LNCAP (cell line): ENCODE measurements at regions not wholly inside any gene's neighbourhood (a gene's known extent, or its start where the extent isn't known, plus 50 kb on each side); places are given as distances from the start of the nearest gene placed in this dataset.

ENCODE experiments used
- TF ChIP-seq, protein P1 (sequence below): fragments of 450-650 bp; IDR thresholded peaks from 2 replicates; pipeline ENCODE4 v1.5.1; 2017; ENCODE audit warnings: mild to moderate bottlenecking

GRCh38 chr5:158473016-158473635, 614.2 kb upstream of the CLINT1 start:
- TF ChIP-seq, protein P1, sequence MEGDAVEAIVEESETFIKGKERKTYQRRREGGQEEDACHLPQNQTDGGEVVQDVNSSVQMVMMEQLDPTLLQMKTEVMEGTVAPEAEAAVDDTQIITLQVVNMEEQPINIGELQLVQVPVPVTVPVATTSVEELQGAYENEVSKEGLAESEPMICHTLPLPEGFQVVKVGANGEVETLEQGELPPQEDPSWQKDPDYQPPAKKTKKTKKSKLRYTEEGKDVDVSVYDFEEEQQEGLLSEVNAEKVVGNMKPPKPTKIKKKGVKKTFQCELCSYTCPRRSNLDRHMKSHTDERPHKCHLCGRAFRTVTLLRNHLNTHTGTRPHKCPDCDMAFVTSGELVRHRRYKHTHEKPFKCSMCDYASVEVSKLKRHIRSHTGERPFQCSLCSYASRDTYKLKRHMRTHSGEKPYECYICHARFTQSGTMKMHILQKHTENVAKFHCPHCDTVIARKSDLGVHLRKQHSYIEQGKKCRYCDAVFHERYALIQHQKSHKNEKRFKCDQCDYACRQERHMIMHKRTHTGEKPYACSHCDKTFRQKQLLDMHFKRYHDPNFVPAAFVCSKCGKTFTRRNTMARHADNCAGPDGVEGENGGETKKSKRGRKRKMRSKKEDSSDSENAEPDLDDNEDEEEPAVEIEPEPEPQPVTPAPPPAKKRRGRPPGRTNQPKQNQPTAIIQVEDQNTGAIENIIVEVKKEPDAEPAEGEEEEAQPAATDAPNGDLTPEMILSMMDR, result no peak

GRCh38 chr5:158471535-158471924, 612.6 kb upstream of the CLINT1 start:
- TF ChIP-seq, protein P1, result no peak

DNA sequence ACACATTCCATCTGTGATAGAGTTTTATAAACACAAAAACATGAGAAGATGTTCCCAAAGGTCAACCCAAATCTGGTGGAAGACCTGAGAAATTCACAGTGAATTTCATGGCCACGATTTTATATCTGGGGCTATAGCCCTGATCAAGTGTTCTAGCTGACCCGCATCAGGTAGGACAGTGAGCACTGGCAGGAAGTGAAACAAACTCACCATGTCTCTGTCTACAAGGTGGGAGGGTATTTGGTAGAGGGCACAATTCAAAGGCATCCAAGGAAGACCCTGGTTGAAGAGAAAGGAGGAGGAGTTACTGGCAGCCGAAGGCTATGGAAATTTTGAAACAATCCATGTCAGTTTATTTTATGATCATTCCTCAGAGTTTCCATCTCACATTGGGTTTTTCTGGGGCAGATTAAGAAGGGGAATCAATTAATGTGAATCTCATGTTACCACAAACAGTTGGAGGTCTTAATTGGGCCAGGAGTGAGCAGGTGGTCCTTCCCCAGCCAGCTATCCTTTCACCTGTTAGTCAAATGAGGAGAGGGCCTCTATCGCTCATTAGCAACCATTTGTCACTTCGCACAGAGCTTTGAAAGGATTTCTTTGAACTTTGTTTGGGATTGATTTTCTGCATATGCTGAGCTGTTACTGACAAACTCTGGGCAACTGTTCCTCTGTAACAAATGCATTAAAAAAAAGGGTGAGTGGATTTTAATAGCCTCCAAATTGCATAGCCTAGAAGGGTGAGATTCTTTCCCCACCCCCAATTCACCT, 612.0 kb upstream of the CLINT1 start:
- TF ChIP-seq, protein P1, result no peak

GRCh38 chr5:158468444-158468843, 609.5 kb upstream of the CLINT1 start:
- TF ChIP-seq, protein P1, result no peak

GRCh38 chr5:158466191-158466590, 607.2 kb upstream of the CLINT1 start:
- TF ChIP-seq, protein P1, result no peak

GRCh38 chr5:158465086-158465972, 606.4 kb upstream of the CLINT1 start:
- TF ChIP-seq, protein P1, result no peak

DNA sequence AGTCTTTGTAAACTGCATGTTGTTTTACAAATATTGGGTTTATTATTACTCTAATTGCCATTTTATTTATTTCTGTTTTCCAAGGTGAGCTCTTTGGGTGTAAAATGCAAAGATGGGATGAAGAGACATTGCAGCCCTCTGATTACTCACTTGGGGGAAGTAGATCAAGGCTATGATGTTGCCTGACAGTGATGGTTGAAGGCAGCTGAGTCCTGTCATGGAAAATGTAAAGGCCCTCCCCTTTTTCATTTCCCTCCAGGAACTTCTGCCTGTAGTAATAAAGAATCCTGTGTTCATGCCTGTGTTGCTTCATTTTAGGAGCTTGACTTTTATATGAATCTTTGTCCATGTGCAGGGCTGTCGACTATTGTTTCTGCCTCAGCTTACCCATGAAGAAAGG, 605.4 kb upstream of the CLINT1 start:
- TF ChIP-seq, protein P1, result no peak
